CD14-positive monocyte (primary cell): ENCODE measurements at regions not wholly inside any gene's neighbourhood (a gene's known extent, or its start where the extent isn't known, plus 50 kb on each side); places are given as distances from the start of the nearest gene placed in this dataset.

Experiments
- DNase-seq, 3 donors: peaks; one replicate each; pipeline ENCODE4 v3.0.0-alpha.2; 2011 to 2022
- H2AFZ ChIP-seq: 2 replicates; pipeline ENCODE4 v1.6.0; 2012; ENCODE audit warnings: mild to moderate bottlenecking, low read depth, low read length, inconsistent platforms; ENCODE audit not compliant: insufficient read depth, poor library complexity, severe bottlenecking
- H3K27ac ChIP-seq, 2 donors: 1 replicate in 1 of 2; 2 replicates in 1 of 2; pipeline ENCODE4 v1.5.1; 2012 to 2013; ENCODE audit warnings: low read length in 2 of 2, control low read depth in 1 of 2, inconsistent platforms in 1 of 2, low read depth in 1 of 2, mild to moderate bottlenecking in 1 of 2
- H3K27me3 ChIP-seq, 2 donors: one replicate each; pipeline versions ENCODE4 v1.6.0 to v1.6.1; 2011 to 2013; ENCODE audit warnings: low read length in 2 of 2; ENCODE audit not compliant: control insufficient read depth in 2 of 2, insufficient read depth in 2 of 2
- H3K36me3 ChIP-seq, 2 donors: replicated peaks in 1 of 2; 1 replicate in 1 of 2; 2 replicates in 1 of 2; pipeline versions ENCODE4 v1.5.1 to v1.6.1; 2012 to 2013; ENCODE audit warnings: low read length in 2 of 2, control low read depth in 1 of 2, inconsistent platforms in 1 of 2, mild to moderate bottlenecking in 1 of 2; ENCODE audit not compliant: insufficient read depth in 2 of 2, control insufficient read depth in 1 of 2
- H3K4me1 ChIP-seq, 2 donors: 1 replicate in 1 of 2; 2 replicates in 1 of 2; pipeline versions ENCODE4 v1.5.1 to v1.6.1; 2012 to 2013; ENCODE audit warnings: low read length in 2 of 2, control low read depth in 1 of 2, inconsistent platforms in 1 of 2, mild to moderate bottlenecking in 1 of 2, moderate library complexity in 1 of 2; ENCODE audit not compliant: insufficient read depth in 2 of 2, control insufficient read depth in 1 of 2
- H3K4me2 ChIP-seq: replicated peaks from 2 replicates; pipeline ENCODE3; 2012; ENCODE audit warnings: low read length, moderate library complexity, mild to moderate bottlenecking; ENCODE audit not compliant: poor library complexity, severe bottlenecking; ENCODE audit errors: extremely low read depth
- H3K4me3 ChIP-seq, 3 experiments: fragments of 200-600 bp in 1 of 3; sonication (generic) in 1 of 3; replicated peaks in 1 of 3; 1 replicate in 2 of 3; 2 replicates in 1 of 3; pipeline ENCODE4 v1.5.1; 2011 to 2013; ENCODE audit warnings: low read length in 3 of 3, mild to moderate bottlenecking in 3 of 3, control low read depth in 2 of 3, low read depth in 2 of 3, inconsistent platforms in 1 of 3, moderate library complexity in 1 of 3
- H3K79me2 ChIP-seq: 2 replicates; pipeline ENCODE4 v1.6.0; 2012; ENCODE audit warnings: mild to moderate bottlenecking, control low read depth, inconsistent platforms, low read length, moderate library complexity; ENCODE audit not compliant: insufficient read depth
- H3K9ac ChIP-seq: 2 replicates; pipeline ENCODE4 v1.6.0; 2017; ENCODE audit warnings: low read length, mild to moderate bottlenecking; ENCODE audit not compliant: insufficient read depth, poor library complexity, severe bottlenecking
- H3K9me3 ChIP-seq, 2 donors: replicated peaks in 1 of 2; 1 replicate in 1 of 2; 2 replicates in 1 of 2; pipeline versions ENCODE4 v1.5.1 to v1.6.1; 2012 to 2013; ENCODE audit warnings: low read length in 2 of 2, control low read depth in 1 of 2; ENCODE audit not compliant: control insufficient read depth in 1 of 2, insufficient read depth in 1 of 2
- H4K20me1 ChIP-seq: 2 replicates; pipeline ENCODE4 v1.6.0; 2012; ENCODE audit warnings: mild to moderate bottlenecking, low read length, control low read depth, moderate library complexity; ENCODE audit not compliant: insufficient read depth
- H3K27ac Mint-ChIP-seq, 7 donors: one replicate each; pipeline ENCODE4 v1.8.0; 2020; ENCODE audit warnings: mild to moderate bottlenecking in 7 of 7, mixed read lengths in 7 of 7, moderate library complexity in 6 of 7, inconsistent platforms in 2 of 7
- H3K27me3 Mint-ChIP-seq, 3 donors: one replicate each; pipeline ENCODE4 v1.8.0; 2021 to 2022; ENCODE audit warnings: low read depth in 3 of 3, mild to moderate bottlenecking in 3 of 3, mixed read lengths in 3 of 3, moderate library complexity in 3 of 3, inconsistent platforms in 1 of 3
- H3K36me3 Mint-ChIP-seq, 2 donors: one replicate each; pipeline ENCODE4 v1.8.0; 2020; ENCODE audit warnings: mixed read lengths in 2 of 2, inconsistent platforms in 1 of 2, mild to moderate bottlenecking in 1 of 2
- H3K4me1 Mint-ChIP-seq: one replicate; pipeline ENCODE4 v1.8.0; 2020; ENCODE audit warnings: mild to moderate bottlenecking, mixed read lengths
- H3K4me3 Mint-ChIP-seq, 2 donors: one replicate each; pipeline ENCODE4 v1.8.0; 2020; ENCODE audit warnings: mild to moderate bottlenecking in 2 of 2, mixed read lengths in 2 of 2, moderate library complexity in 1 of 2
- H3K9me3 Mint-ChIP-seq, 7 donors: one replicate each; pipeline ENCODE4 v1.8.0; 2020 to 2022; ENCODE audit warnings: mixed read lengths in 7 of 7, mild to moderate bottlenecking in 6 of 7, moderate library complexity in 6 of 7, inconsistent platforms in 2 of 7
- WGBS: methylation state at CpG from one replicate; pipeline ENCODE4 v1.1.5; 2013; ENCODE audit warnings: missing lambda C conversion rate; ENCODE audit not compliant: insufficient coverage; 5-methylcytosine and 5-hydroxymethylcytosine counted together
- intact Hi-C, 2 donors: fragments of 100-400 bp; cut with micrococcal nuclease; formaldehyde crosslinking; loops; one replicate each; pipeline versions ENCODE4 v1.15.0 to v1.15.1; 2023
- TF ChIP-seq, protein P1 (sequence below): fragments of 200-600 bp; IDR thresholded peaks from one replicate; pipeline ENCODE4 v1.8.0; 2022; ENCODE audit warnings: antibody characterized with exemption, mild to moderate bottlenecking

DNA sequence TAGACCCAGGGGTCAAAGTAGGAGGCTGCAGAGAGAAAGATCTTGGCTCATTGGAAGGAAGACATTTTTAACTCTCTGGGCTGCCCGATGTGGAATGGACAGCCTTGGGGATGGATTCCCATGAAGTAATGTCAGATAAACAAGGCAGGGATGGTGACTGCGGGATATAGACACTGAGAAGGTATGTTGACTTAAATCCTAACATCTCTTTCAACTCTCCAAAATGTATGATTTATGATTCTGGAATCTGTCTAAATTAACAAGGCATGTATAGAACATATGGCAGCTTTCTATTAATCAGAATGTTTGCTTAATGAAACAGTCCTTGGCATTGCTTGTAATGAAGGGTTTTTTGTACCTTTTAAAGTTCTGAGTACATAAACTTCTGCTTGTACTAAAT, 56.1 kb upstream of the VSTM5 start:
- Histone ChIP-seq H3K27me3 (no peaks in the 10 kb centered on the region), H3K9me3 (no peaks in the 10 kb centered on the region), H2AFZ (no peak overlapping the region), H3K4me1 (no peaks in the 10 kb centered on the region), H3K9ac (no peak overlapping the region), H3K27ac (no peak overlapping the region), H3K4me2 (no peak overlapping the region), H3K4me3 (no peak overlapping the region), H3K79me2 (no peaks in the 10 kb centered on the region), H3K36me3 (no peaks in the 10 kb centered on the region), H4K20me1 (no peaks in the 10 kb centered on the region)
- no peaks in the 10 kb centered on the region for H3K36me3 Mint-ChIP-seq
- no peak overlapping the region for H3K4me3 Mint-ChIP-seq
- H3K4me1 Mint-ChIP-seq, result no peaks in the 10 kb centered on the region
- TF ChIP-seq, protein P1, sequence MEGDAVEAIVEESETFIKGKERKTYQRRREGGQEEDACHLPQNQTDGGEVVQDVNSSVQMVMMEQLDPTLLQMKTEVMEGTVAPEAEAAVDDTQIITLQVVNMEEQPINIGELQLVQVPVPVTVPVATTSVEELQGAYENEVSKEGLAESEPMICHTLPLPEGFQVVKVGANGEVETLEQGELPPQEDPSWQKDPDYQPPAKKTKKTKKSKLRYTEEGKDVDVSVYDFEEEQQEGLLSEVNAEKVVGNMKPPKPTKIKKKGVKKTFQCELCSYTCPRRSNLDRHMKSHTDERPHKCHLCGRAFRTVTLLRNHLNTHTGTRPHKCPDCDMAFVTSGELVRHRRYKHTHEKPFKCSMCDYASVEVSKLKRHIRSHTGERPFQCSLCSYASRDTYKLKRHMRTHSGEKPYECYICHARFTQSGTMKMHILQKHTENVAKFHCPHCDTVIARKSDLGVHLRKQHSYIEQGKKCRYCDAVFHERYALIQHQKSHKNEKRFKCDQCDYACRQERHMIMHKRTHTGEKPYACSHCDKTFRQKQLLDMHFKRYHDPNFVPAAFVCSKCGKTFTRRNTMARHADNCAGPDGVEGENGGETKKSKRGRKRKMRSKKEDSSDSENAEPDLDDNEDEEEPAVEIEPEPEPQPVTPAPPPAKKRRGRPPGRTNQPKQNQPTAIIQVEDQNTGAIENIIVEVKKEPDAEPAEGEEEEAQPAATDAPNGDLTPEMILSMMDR, result no peak
- H3K27me3 Mint-ChIP-seq, result peaks cover 2 to 7% (median 6%) of the 10 kb centered on the region in 3 donors
- H3K9me3 Mint-ChIP-seq, result peaks cover 0 to 2% (median 0%) of the 10 kb centered on the region in 7 donors
- no peak for DNase-seq
- no CpG with 5 or more reads among the region's 2 CpGs for WGBS
- intact Hi-C loops, result no loop called here
- H3K27ac Mint-ChIP-seq, result no peak overlapping the region

DNA sequence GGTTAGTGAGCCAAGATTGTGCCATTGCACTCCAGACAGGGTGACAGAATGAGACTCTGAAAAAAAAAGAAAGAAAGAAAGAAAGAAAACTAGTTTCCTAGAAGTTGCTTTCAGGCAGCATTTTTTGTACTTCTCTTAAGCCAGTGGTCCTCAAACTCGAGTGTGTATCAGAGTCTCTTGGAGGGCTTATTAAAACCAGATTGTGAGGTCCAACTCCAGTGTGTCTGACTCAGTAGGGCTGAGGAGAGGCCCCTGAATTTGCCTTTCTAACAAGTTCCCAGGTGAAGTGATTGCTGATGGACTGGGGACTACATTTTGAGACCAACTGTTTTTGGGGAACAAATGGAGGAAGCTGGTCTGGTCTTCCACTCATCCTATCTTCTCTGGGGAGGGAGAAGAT, 57.5 kb upstream of the VSTM5 start:
- Histone ChIP-seq H3K27ac (no peak overlapping the region), H3K79me2 (no peaks in the 10 kb centered on the region), H2AFZ (no peak overlapping the region), H3K4me1 (no peaks in the 10 kb centered on the region), H3K4me3 (no peak overlapping the region), H4K20me1 (no peaks in the 10 kb centered on the region), H3K9me3 (no peaks in the 10 kb centered on the region), H3K4me2 (no peak overlapping the region), H3K9ac (no peak overlapping the region), H3K27me3 (no peaks in the 10 kb centered on the region), H3K36me3 (no peaks in the 10 kb centered on the region)
- intact Hi-C loops, result no loop called here
- Mint-ChIP-seq H3K36me3 (no peaks in the 10 kb centered on the region), H3K9me3 (peaks cover 0 to 2% (median 0%) of the 10 kb centered on the region in 7 donors), H3K27me3 (peaks cover 0 to 8% (median 6%) of the 10 kb centered on the region in 3 donors), H3K4me1 (no peaks in the 10 kb centered on the region), H3K27ac (no peak overlapping the region), H3K4me3 (no peak overlapping the region)
- 100% methylated on average over 1 of the region's 1 CpG for WGBS
- TF ChIP-seq, protein P1, result no peak
- no peak for DNase-seq
